H9 (cell line): ENCODE measurements at regions not wholly inside any gene's neighbourhood (a gene's known extent, or its start where the extent isn't known, plus 50 kb on each side); places are given as distances from the start of the nearest gene placed in this dataset.

ENCODE experiments used
- DNase-seq: peaks from one replicate; pipeline ENCODE4 v3.0.0-alpha.2; 2017
- H2AFZ ChIP-seq: one replicate; pipeline ENCODE4 v1.6.1; 2013; ENCODE audit warnings: mild to moderate bottlenecking, low read length, control low read depth, moderate library complexity
- H2AK5ac ChIP-seq: 2 replicates; pipeline ENCODE4 v1.6.1; 2013; ENCODE audit warnings: low read length, control low read depth, mixed read lengths; ENCODE audit not compliant: insufficient read length
- H2BK120ac ChIP-seq: one replicate; pipeline ENCODE4 v1.6.1; 2013; ENCODE audit warnings: low read depth, mild to moderate bottlenecking, low read length, control low read depth, inconsistent platforms; ENCODE audit not compliant: poor library complexity, severe bottlenecking
- H2BK12ac ChIP-seq: 2 replicates; pipeline ENCODE4 v1.6.1; 2013; ENCODE audit warnings: low read length, control low read depth, mixed read lengths, low read depth; ENCODE audit not compliant: insufficient read length
- H2BK15ac ChIP-seq: 2 replicates; pipeline ENCODE4 v1.6.1; 2013; ENCODE audit warnings: low read depth, low read length, control low read depth
- H2BK20ac ChIP-seq: one replicate; pipeline ENCODE4 v1.6.1; 2013; ENCODE audit warnings: low read depth, mild to moderate bottlenecking, low read length, control low read depth, inconsistent platforms; ENCODE audit not compliant: poor library complexity, severe bottlenecking
- H2BK5ac ChIP-seq: 2 replicates; pipeline ENCODE4 v1.6.1; 2013; ENCODE audit warnings: low read length, control low read depth, mixed read lengths; ENCODE audit not compliant: insufficient read length
- H3K14ac ChIP-seq: 2 replicates; pipeline ENCODE4 v1.6.1; 2013; ENCODE audit warnings: low read length, control low read depth; ENCODE audit not compliant: insufficient read depth
- H3K18ac ChIP-seq: 2 replicates; pipeline ENCODE4 v1.6.1; 2013; ENCODE audit warnings: low read depth, mild to moderate bottlenecking, mixed read lengths, low read length, control low read depth; ENCODE audit not compliant: insufficient read length
- H3K23ac ChIP-seq: 2 replicates; pipeline ENCODE4 v1.6.1; 2013; ENCODE audit warnings: low read length, control low read depth, mixed read lengths, low read depth; ENCODE audit not compliant: insufficient read length
- H3K23me2 ChIP-seq: 2 replicates; pipeline ENCODE4 v1.6.1; 2013; ENCODE audit warnings: low read depth, mild to moderate bottlenecking, mixed read lengths, low read length, control low read depth; ENCODE audit not compliant: insufficient read length, poor library complexity, severe bottlenecking
- H3K27ac ChIP-seq: 2 replicates; pipeline ENCODE4 v1.5.1; 2013; ENCODE audit warnings: low read length, control low read depth, mixed read lengths, low read depth; ENCODE audit not compliant: insufficient read length
- H3K27me3 ChIP-seq: 2 replicates; pipeline ENCODE4 v1.6.1; 2013; ENCODE audit warnings: low read length, control low read depth, inconsistent platforms; ENCODE audit not compliant: insufficient read depth
- H3K4ac ChIP-seq: 2 replicates; pipeline ENCODE4 v1.6.1; 2013; ENCODE audit warnings: low read depth, mild to moderate bottlenecking, control low read depth, inconsistent platforms, low read length, moderate library complexity
- H3K4me1 ChIP-seq: 2 replicates; pipeline ENCODE4 v1.6.1; 2013; ENCODE audit warnings: low read length, control low read depth, inconsistent platforms; ENCODE audit not compliant: insufficient read depth
- H3K4me2 ChIP-seq: 2 replicates; pipeline ENCODE4 v1.6.1; 2013; ENCODE audit warnings: low read length, control low read depth, mixed read lengths; ENCODE audit not compliant: insufficient read length, insufficient read depth
- H3K56ac ChIP-seq: 2 replicates; pipeline ENCODE4 v1.6.1; 2013; ENCODE audit warnings: low read depth, mild to moderate bottlenecking, mixed read lengths, low read length, control low read depth; ENCODE audit not compliant: insufficient read length
- H3K79me1 ChIP-seq: 2 replicates; pipeline ENCODE4 v1.6.1; 2013; ENCODE audit warnings: low read depth, mild to moderate bottlenecking, moderate library complexity, low read length, control low read depth, inconsistent platforms; ENCODE audit not compliant: insufficient read depth, poor library complexity, severe bottlenecking
- H3K79me2 ChIP-seq: 2 replicates; pipeline ENCODE4 v1.6.1; 2013; ENCODE audit warnings: low read length, control low read depth, inconsistent platforms; ENCODE audit not compliant: insufficient read depth
- H3K9ac ChIP-seq: 2 replicates; pipeline ENCODE4 v1.6.1; 2013; ENCODE audit warnings: low read length, control low read depth, mixed read lengths; ENCODE audit not compliant: insufficient read length; ENCODE audit errors: extremely low read depth
- H3K9me3 ChIP-seq: one replicate; pipeline ENCODE4 v1.6.1; 2013; ENCODE audit warnings: low read depth, low read length, inconsistent platforms; ENCODE audit not compliant: control insufficient read depth
- H3T11ph ChIP-seq: one replicate; pipeline ENCODE4 v1.6.1; 2013; ENCODE audit warnings: mild to moderate bottlenecking, low read length, control low read depth, inconsistent platforms
- H4K20me1 ChIP-seq: one replicate; pipeline ENCODE4 v1.6.1; 2013; ENCODE audit not compliant: control insufficient read depth, insufficient read length, insufficient read depth
- H4K5ac ChIP-seq: 2 replicates; pipeline ENCODE4 v1.6.1; 2013; ENCODE audit warnings: low read depth, mild to moderate bottlenecking, mixed read lengths, low read length, control low read depth; ENCODE audit not compliant: insufficient read length
- H4K8ac ChIP-seq: replicated peaks from 2 replicates; pipeline ENCODE4 v1.6.1; 2013; ENCODE audit warnings: low read length, control low read depth, mixed read lengths, low read depth; ENCODE audit not compliant: insufficient read length
- H4K91ac ChIP-seq: 2 replicates; pipeline ENCODE4 v1.6.1; 2013; ENCODE audit warnings: low read depth, mild to moderate bottlenecking, moderate library complexity, mixed read lengths, low read length, control low read depth; ENCODE audit not compliant: insufficient read length
- H3K27ac Mint-ChIP-seq, 3 experiments: 2 replicates in 2 of 3; 3 replicates in 1 of 3; pipeline ENCODE4 v1.8.0; 2020 to 2021; ENCODE audit warnings: mixed read lengths in 3 of 3, mild to moderate bottlenecking in 1 of 3, moderate library complexity in 1 of 3
- H3K27me3 Mint-ChIP-seq: 2 replicates; pipeline ENCODE4 v1.8.0; 2021; ENCODE audit warnings: low read depth, mild to moderate bottlenecking, moderate library complexity, mixed read lengths
- H3K36me3 Mint-ChIP-seq, 3 experiments: 2 replicates in 2 of 3; 3 replicates in 1 of 3; pipeline ENCODE4 v1.8.0; 2020 to 2021; ENCODE audit warnings: low read depth in 3 of 3, mixed read lengths in 3 of 3; ENCODE audit not compliant: insufficient read depth in 1 of 3
- H3K4me1 Mint-ChIP-seq, 2 experiments: 2 replicates each; pipeline ENCODE4 v1.8.0; 2020; ENCODE audit warnings: mixed read lengths in 2 of 2
- H3K4me3 Mint-ChIP-seq, 2 experiments: 2 replicates in 1 of 2; 3 replicates in 1 of 2; pipeline ENCODE4 v1.8.0; 2020 to 2021; ENCODE audit warnings: mild to moderate bottlenecking in 2 of 2, mixed read lengths in 2 of 2, moderate library complexity in 1 of 2
- H3K9me3 Mint-ChIP-seq, 2 experiments: 2 replicates in 1 of 2; 3 replicates in 1 of 2; pipeline ENCODE4 v1.8.0; 2020; ENCODE audit warnings: mild to moderate bottlenecking in 2 of 2, mixed read lengths in 2 of 2, moderate library complexity in 1 of 2
- WGBS: extraction: QIAGEN DNeasy Blood & Tissue Kit; methylation state at CpG from one replicate; pipeline ENCODE4 v1.1.7; 2013; ENCODE audit warnings: missing lambda C conversion rate, low lambda C conversion rate, mixed read lengths; ENCODE audit not compliant: insufficient read length; ENCODE audit errors: extremely low coverage; 5-methylcytosine and 5-hydroxymethylcytosine counted together
- TF ChIP-seq, protein P1 (sequence below): fragments of 200-600 bp; sonication (generic); conservative IDR thresholded peaks from 3 replicates; pipeline ENCODE4 v1.8.0; 2021; ENCODE audit warnings: antibody characterized with exemption, mild to moderate bottlenecking

DNA sequence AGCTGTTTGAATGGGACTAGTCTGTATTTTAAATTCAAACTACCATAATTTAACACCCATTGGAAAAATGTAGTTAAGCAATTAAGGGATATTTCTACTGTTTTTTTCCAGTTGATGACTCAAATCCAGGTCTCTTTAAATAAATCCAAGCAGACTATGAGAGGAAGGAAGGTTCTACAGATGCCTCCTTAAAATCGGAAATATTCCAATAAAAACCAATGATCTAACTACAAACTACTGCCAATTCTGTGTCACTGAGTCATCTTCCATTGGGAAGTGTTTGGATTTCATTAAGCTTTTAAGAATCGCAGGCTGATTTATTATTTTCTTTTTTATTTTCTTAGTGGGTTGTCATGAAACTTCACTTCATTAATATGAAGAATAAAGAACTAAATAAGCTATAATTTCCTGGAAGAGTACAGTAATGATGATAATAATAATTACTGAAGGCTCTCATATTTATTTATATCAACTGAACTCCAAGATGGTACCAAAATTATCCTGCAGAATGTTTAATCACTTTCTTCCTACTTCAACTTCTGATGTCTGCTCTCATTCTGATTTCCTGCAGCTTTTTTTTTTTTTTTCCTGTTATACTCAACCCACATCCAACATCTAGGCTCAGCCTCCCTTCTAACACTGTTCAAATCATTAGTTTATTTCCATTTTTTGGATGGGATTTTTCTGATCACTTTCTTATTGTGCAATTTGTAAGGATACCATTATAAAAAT is 166.3 kb upstream of the FN1 start:
- Histone ChIP-seq H3K56ac (no peak overlapping the region), H2AK5ac (no peak overlapping the region), H4K8ac (no peak overlapping the region), H2BK5ac (no peak overlapping the region), H4K5ac (no peak overlapping the region), H4K91ac (no peak overlapping the region), H3K27me3 (no peaks in the 10 kb centered on the region), H3K4ac (no peak overlapping the region), H3K9me3 (no peaks in the 10 kb centered on the region), H2AFZ (no peak overlapping the region), H3K18ac (no peak overlapping the region), H2BK120ac (no peak overlapping the region), H3K9ac (no peak overlapping the region), H2BK15ac (no peak overlapping the region), H3K79me2 (no peaks in the 10 kb centered on the region), H4K20me1 (no peaks in the 10 kb centered on the region), H3K27ac (no peak overlapping the region), H3K23me2 (no peaks in the 10 kb centered on the region), H3K4me2 (no peak overlapping the region), H2BK12ac (no peak overlapping the region), H3K4me1 (no peaks in the 10 kb centered on the region), H3K79me1 (no peaks in the 10 kb centered on the region), H2BK20ac (no peak overlapping the region), H3K23ac (no peak overlapping the region), H3K14ac (no peak overlapping the region), H3T11ph (no peak overlapping the region)
- Mint-ChIP-seq H3K9me3 (no peaks in the 10 kb centered on the region; a peak in 1 of 5 replicates), H3K27ac (no peak overlapping the region), H3K4me1 (peaks cover 2 to 3% of the 10 kb centered on the region in 2 experiments; a peak in 2 of 4 replicates), H3K4me3 (no peak overlapping the region), H3K36me3 (no peaks in the 10 kb centered on the region), H3K27me3 (no peaks in the 10 kb centered on the region)
- WGBS = no CpG with 5 or more reads among the region's 2 CpGs
- DNase-seq = no peak
- TF ChIP-seq, protein P1, sequence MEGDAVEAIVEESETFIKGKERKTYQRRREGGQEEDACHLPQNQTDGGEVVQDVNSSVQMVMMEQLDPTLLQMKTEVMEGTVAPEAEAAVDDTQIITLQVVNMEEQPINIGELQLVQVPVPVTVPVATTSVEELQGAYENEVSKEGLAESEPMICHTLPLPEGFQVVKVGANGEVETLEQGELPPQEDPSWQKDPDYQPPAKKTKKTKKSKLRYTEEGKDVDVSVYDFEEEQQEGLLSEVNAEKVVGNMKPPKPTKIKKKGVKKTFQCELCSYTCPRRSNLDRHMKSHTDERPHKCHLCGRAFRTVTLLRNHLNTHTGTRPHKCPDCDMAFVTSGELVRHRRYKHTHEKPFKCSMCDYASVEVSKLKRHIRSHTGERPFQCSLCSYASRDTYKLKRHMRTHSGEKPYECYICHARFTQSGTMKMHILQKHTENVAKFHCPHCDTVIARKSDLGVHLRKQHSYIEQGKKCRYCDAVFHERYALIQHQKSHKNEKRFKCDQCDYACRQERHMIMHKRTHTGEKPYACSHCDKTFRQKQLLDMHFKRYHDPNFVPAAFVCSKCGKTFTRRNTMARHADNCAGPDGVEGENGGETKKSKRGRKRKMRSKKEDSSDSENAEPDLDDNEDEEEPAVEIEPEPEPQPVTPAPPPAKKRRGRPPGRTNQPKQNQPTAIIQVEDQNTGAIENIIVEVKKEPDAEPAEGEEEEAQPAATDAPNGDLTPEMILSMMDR = no peak
